Hepatocyte (in vitro differentiated cells): ENCODE measurements at regions not wholly inside any gene's neighbourhood (a gene's known extent, or its start where the extent isn't known, plus 50 kb on each side); places are given as distances from the start of the nearest gene placed in this dataset.

Source experiments
- EZH2 ChIP-seq: fragments of 200-600 bp; sonication (generic); IDR thresholded peaks from 2 replicates; pipeline ENCODE4 v1.6.1; 2016; ENCODE audit warnings: antibody characterized with exemption, mild to moderate bottlenecking, borderline replicate concordance
- EZH2phosphoT487 ChIP-seq: fragments of 200-600 bp; sonication (generic); IDR thresholded peaks from one replicate; pipeline ENCODE4 v1.6.1; 2018; ENCODE audit warnings: antibody characterized with exemption, mild to moderate bottlenecking, low read depth, moderate library complexity; ENCODE audit not compliant: unreplicated experiment, severe bottlenecking
- TF ChIP-seq, protein P1 (sequence below): fragments of 200-600 bp; sonication (generic); IDR thresholded peaks from 2 replicates; pipeline ENCODE4 v1.5.1; 2016; ENCODE audit warnings: antibody characterized with exemption, mild to moderate bottlenecking; ENCODE audit not compliant: poor library complexity

DNA sequence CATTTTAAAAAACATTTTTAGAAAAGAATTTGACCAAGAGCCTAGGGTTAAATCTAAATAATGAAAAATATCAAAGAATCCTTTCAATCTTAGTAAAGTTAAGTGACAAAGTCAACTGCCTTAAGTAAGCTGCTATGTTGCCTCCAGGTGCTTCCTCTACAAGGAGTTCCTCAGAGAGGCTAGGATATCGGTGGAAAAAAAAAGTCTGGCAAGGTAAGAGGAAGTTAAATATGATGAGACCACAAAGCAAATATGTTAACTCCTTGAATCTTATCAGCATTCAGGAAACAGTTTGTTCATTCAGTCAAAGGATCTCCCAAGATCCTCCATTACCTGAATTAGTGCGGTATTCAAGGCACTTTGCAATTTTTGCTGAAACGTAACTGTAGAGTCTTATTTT lies 563.5 kb downstream of the PTPRC start:
- TF ChIP-seq, protein P1, sequence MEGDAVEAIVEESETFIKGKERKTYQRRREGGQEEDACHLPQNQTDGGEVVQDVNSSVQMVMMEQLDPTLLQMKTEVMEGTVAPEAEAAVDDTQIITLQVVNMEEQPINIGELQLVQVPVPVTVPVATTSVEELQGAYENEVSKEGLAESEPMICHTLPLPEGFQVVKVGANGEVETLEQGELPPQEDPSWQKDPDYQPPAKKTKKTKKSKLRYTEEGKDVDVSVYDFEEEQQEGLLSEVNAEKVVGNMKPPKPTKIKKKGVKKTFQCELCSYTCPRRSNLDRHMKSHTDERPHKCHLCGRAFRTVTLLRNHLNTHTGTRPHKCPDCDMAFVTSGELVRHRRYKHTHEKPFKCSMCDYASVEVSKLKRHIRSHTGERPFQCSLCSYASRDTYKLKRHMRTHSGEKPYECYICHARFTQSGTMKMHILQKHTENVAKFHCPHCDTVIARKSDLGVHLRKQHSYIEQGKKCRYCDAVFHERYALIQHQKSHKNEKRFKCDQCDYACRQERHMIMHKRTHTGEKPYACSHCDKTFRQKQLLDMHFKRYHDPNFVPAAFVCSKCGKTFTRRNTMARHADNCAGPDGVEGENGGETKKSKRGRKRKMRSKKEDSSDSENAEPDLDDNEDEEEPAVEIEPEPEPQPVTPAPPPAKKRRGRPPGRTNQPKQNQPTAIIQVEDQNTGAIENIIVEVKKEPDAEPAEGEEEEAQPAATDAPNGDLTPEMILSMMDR = no peak
- TF ChIP-seq EZH2phosphoT487 (no peak), EZH2 (no peak)
